LoVo (cell line): ENCODE measurements at regions not wholly inside any gene's neighbourhood (a gene's known extent, or its start where the extent isn't known, plus 50 kb on each side); places are given as distances from the start of the nearest gene placed in this dataset.
A peak's percentile ranks its signal among the peaks of the same experiment; 100 is the strongest.

Source experiments
- DNase-seq: peaks from one replicate; pipeline ENCODE4 v3.0.0-alpha.2; 2016; ENCODE audit warnings: low spot score

DNA sequence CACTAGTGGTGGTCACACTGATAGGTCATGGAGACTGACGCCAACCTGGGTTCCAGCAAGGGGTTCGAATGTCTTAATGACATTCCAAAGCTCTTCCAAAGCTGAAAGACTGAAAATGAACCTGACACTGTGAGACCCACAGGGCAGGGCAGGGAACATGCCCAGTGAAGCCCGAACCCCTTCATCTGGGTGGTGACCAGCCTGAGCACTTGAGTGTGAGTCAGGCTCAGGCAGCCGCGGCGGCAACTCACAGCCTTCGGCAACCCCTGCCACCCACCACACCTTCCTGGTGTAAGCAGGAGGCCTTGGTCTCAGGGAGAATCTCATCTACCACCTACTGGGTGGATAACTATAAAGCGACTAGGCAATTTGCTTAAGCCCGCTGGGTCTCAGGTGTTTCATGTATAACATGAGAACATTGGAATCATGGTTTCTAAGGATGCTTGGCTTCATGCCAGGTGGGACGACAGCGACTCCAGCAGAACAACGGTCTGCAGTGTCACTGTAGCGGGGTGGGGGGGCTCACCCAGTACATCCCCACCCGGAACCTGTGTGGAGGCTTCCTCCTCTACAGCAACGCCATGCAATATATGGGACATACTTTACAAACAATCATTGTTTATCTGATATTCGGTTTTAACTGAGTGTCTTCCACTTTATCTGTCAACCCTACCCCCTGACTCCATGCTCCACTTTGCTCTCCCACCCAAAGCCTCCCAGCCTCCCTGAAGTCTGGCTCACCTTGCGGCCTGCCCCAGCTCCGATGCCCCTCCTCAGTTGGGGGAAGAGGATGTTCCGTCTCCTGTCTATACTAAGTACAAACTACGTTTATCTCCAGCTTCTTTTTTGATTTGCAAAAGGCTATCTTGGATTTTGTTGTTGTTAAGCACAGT lies 125.0 kb upstream of the MEF2A start:
- DNase-seq: no peak

DNA sequence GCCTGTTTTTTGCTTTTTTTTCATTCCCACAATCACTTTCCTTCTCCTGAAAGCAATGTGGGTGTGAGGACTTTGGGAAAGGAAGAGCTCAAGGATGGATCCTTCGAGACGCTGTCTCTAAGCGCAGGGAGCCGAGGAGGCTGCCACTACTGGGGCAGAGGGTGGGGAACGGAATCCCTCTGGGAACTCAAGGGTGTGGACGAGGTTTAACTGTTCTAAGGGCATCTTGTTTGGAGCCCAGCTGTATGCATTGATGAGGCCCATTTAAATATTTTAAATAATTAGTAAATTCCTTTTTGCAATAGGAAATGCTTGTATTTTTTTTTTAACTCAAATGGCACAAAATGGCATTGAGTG lies 124.4 kb upstream of the MEF2A start:
- no peak for DNase-seq

DNA sequence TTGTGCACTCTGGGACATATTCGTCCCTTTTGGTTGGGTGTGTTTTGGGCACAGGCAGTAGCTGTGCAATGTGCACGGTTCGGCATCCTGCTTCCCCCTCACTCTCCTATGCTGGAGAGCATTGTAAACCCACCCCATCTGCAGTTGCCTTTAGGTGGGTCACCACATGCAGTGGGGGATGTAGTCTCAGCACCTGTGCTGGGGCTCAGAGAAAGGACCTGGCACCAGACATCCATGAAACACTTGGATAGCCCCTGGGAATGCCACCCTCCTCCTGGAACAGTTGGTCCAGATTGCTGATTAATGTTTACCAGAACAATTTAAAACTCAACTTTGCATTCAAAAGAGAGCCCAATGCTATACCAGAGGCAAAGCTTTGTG lies 123.9 kb upstream of the MEF2A start:
- no peak for DNase-seq

- DNase-seq: peak; percentile 86
These were observed 123.4 kb upstream of the MEF2A start for GRCh38 chr15:99442252-99442897.

- DNase-seq: no peak
These were observed 122.6 kb upstream of the MEF2A start for GRCh38 chr15:99443056-99443756.

DNA sequence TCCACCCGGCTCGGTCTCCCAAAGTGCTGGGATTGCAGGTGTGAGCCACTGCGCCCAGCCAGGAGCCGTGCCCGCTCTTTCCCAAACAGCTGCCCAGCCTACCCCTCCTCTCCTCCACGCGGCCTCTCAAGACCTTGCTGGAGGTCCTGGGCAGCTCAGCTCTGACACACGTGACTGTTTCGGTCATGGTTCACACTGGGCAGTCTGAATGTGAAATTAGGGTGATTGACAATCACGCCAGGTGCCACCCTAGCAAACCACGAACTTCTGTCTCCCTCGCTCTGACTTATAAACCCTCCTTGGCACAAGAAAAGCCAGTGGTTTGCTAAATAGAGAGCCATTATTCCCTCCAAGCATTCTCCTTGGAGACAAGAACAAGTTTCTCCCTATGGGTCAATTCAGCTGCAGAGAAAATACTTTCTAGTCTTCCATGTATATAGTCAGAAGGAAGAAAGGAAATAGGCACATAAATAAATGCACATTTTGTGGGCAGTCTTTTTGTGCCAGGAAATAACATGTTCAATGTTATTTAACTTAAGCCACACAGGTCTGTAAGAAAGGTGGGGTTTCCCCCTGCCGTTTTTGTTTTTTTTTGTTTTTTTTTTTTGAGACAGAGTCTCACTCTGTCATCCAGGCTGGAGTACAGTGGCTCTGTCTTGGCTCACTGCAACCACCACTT lies 121.9 kb upstream of the MEF2A start:
- no peak for DNase-seq

DNA sequence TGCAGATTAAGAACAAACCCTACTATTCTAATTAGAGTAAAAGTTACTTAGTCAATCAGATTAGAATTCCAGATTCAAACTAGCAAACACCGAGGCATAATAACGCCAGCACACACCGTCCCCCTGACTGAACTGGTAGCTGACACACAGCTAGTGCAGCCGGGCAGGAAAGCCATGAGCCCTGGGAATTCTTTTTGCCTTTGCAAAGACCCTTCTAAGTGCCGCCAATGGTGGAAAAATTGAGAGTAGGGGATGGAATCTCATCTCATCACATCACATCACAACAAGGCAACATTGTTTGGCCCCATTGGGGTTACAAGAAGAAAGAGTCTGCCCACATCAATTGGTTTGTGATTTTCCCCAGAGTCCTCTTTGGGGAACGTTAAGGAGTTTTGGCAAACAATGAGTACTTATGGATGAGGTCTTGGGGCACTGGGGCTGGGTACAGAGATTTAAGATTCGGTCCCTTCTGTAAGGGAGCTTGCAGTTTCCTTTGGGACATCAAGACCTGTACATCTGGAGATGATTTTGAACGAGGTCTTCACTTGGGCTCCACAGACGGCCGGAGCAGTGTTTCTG lies 120.4 kb upstream of the MEF2A start:
- no peak for DNase-seq

GRCh38 chr15:99446565-99447496 lies 119.0 kb upstream of the MEF2A start:
- no peak for DNase-seq

DNA sequence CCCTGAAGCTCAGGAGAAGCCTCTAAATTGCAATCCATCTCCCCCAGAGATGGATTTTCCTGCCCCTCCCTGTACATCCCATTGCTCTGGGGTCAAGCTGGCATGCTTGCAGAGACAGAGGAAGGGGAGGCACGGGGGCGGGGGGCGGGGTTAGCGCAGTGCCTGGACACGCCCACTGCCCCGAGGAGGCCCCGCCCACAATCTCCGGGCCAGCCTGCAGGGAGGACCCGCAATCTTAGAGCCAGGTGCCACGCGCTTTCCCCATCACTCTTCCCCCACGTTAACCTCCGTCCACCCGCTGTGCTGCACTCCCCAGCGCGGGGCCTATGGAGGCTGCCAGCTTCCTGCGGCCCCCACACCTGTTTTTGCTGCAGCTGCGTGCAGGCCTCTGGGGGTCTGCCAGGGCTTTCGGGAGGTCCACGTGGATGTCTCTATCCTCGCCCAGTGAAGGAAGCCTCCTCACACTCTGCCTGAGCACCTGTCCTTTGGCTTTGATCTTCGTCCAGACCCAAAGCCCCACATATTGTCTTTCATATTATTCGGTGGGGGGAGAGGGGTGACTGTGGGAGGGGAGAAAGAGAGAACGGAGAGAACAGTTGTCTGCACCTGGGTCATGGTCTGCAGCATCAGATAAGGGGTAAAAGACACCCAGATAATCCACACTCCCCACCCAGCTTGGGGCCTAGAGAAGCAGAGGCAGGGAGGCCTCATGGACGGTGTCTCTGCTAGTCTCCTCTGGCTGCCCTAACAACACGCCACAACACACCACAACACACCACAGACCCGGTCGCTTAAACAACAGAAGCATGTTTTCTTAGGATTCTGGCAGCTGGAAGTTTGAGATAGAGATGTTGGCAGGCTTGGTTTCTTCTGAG lies 118.0 kb upstream of the MEF2A start:
- DNase-seq: no peak

- DNase-seq: no peak
These were observed 116.3 kb upstream of the MEF2A start for GRCh38 chr15:99449514-99449913.

- DNase-seq: peak; percentile 30
These were observed 114.9 kb upstream of the MEF2A start for GRCh38 chr15:99450896-99451358.

DNA sequence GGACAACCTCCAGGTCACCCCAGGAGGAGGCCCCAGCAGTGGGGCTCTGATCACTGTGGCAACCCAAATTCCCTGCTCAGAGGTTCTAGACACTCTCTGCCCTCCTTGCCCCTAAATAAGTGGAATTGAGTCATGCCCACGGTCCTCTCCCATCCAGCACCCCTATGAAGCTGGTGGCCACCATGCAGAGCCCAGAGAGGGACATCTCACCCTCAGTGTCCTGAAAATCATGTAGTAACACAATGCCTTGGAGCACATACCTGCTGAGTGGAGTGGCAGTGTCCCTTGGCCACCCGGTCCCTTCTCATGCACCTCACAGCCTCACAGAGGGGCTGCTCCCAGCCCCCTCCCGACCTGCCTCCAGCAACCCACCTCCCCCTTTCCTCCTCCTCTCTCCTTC lies 114.3 kb upstream of the MEF2A start:
- DNase-seq: no peak

GRCh38 chr15:99452010-99452409 lies 113.8 kb upstream of the MEF2A start:
- no peak for DNase-seq

- no peak for DNase-seq
These were observed 112.8 kb upstream of the MEF2A start for GRCh38 chr15:99452728-99453636.

- DNase-seq: no peak
These were observed 112.2 kb upstream of the MEF2A start for GRCh38 chr15:99453637-99454030.

DNA sequence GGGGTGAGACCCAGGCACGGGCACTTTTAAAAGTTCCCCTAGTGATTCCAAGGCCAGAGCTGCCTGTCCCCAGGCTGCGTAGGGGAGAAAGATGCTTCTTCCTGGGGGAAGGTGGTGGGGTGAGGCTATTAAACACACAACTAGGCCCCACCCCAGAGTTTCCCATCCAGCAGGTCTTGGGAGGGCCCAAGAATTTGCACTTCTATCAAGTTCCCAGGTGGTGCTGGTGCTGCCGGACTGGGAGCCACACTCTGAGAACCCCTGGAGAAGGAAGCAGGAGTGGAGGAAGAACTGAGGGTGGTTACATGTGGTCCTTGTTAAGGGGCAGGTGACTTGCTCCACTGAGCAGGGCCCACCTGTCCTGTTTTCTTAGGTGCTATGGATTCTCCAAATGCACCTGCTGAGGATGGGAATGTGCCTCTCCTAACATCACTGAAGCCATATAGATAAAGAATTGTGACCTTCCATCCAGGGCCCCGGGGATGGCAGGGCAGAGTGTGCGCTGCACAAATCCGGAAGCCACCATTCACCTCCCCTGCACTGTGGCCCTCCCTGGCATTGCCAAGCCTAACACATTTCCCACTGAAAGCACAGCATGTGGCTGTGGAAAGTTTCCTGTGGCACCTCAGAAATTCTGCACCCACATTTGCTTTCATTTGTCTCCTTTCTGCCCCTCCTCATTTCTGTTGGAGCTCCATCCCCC lies 111.5 kb upstream of the MEF2A start:
- no peak for DNase-seq

DNA sequence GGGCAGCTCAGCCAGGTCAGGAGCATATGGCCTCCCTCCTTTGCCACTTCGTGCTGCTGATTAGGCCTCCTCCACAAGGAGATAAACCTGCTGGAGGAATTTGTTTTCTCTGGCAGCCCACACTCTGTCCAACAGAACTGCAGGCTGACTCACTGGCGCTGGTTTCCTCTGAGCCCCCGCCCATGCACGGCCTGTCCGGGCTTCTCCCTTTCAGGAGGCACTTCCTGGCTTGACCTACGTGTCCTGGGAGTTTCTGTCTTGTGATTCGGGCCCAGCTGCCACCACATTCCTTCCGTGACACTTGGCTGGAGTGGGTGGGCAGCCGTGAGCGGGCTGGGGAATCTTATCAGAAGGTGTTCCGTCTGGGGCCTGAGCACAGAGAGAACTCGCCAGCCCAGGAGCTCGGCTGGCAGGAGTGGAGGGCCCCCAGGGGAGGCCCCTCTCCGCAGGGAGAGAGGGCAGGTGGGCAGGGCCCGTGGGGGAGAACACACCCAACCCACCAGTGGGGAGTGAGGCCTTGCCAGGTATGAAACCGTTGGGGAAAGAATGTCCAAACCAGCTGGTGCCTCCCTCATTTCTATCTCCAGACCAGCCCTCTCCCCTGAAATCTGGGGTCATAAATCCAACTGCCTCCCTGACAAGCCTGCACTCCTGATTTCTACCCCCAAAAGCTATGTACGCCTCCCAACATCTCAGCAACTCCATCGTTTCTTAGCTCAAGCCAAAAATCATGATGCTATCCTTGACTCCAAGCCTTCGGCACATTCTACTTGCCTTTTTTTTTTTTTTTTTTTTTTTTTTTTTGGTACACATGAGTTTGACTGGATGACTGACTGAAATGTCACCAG lies 110.6 kb upstream of the MEF2A start:
- DNase-seq: peak; percentile 58
